DMS79 (cell line): ENCODE measurements at regions not wholly inside any gene's neighbourhood (a gene's known extent, or its start where the extent isn't known, plus 50 kb on each side); places are given as distances from the start of the nearest gene placed in this dataset.

Experiments
- DNase-seq: peaks from one replicate; lab custom pipeline; 2025; lab: John Stamatoyannopoulos, UW

GRCh38 chr1:116232989-116233514 is 121.9 kb downstream of the MAB21L3 start:
- no peak for DNase-seq

GRCh38 chr1:116234429-116234828 is 123.2 kb downstream of the MAB21L3 start:
- DNase-seq = no peak

DNA sequence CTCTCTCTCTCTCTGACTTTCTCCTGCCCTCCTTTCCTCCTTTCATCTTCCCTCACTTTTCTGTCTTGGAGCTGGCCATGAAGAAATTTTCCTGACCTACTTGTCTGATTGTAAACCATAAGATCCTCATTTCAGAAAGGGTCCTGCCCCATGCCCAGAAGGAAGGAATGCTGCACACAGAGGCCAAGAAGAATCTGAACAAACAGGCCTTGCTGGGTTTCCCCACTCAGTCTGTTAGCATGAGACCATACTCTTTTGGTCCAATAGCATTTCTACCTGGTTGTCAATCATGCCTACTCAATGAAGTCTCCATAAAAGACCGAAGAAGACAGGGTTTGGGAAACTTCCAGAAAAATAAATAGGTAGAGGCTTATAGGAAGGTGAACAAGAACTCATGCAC is 128.7 kb downstream of the MAB21L3 start:
- no peak for DNase-seq

- no peak for DNase-seq
Measured at GRCh38 chr1:116242741-116243140, 130.3 kb upstream of the ATP1A1 start.

DNA sequence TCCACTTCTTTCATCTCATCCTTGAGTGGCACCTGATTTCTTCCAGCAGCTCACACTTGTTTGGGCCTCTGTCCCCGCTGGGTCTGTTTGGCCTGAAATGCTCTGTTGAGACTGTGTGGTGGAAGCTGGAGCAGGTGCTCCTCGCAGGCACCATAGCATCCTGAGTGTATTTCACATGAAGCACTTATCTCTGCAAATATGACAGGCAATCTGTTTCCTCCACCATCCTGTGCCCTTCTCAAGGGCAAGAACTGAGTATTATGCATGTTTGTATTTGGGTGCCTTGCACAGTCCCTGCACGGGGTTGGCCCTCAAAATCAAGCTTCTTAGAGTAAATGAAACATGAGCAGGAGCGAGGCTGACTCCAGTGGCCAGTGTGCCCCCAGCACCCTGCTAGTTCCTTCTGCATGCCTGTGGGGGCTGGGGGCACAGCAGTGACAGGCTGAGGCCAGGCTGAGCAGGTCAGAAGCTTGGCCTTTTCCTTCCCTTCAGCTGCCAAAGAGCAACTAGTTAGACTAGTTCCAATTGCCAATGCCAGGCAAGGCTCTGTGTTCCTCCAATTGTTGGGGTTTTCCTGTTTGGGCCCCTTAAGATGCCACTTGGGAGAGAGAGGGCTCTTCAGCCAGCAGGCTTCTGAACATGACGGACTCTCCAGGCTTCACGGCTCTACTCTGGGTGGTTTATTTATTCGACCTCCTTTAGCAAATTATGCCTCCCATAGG is 129.6 kb upstream of the ATP1A1 start:
- peak; percentile 94 for DNase-seq

DNA sequence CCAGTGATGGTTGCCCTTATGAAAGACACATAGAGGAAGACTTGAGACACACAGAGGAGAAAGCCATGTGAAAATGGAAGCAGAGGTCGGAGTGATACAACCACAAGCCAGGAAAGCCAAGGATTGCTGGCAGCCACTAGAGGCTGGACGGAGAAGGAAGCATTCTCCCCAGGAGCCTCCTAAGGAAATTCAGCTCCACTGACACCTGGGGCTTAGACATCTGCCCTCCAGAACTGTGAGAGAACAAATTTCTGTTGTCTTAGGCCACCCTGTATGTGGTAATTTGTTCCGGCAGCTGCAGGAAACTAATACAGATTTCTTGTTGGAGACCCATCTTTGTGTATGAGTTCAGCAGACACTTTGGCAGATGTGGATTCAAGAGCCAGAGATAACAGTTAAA is 126.9 kb upstream of the ATP1A1 start:
- DNase-seq = no peak

GRCh38 chr1:116252271-116252670 is 120.8 kb upstream of the ATP1A1 start:
- no peak for DNase-seq

GRCh38 chr1:116252785-116253184 is 120.3 kb upstream of the ATP1A1 start:
- no peak for DNase-seq

DNA sequence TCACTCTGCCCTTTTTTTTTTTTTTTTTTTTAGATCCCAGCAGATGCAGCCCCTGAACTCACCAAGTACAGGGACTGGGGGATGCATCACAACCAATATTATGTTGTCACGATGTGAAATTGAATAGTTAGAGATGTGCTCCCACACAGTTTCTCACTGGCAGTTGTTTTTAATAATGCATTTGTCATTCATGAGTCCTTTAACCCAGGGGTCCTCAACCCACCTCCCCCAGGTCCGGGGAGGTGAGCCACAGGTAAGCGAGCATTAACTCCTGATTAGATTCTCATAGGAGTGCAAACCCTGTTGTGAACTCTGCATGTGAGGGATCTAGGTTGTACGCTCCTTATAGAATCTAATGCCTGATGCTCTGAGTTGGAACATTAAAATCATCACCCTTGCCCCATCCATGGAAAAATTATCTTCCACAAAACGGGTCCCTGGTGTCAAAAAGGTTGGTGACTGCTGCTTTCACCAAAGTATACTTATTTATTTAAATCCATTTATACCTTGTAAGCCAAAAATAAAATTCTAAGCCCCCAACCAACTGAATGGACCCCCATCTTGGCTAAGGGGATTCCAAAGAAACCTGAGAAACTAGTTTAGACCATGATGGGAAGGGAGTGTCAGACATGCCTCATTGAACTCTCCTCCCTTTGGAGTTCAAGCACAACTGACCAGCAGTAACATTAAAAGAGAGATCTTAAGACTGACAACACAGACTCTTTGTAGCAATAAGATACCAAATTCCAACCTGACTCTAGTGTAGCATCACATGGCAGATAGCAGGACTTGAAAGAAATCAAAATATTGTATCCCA is 119.3 kb upstream of the ATP1A1 start:
- no peak for DNase-seq

DNA sequence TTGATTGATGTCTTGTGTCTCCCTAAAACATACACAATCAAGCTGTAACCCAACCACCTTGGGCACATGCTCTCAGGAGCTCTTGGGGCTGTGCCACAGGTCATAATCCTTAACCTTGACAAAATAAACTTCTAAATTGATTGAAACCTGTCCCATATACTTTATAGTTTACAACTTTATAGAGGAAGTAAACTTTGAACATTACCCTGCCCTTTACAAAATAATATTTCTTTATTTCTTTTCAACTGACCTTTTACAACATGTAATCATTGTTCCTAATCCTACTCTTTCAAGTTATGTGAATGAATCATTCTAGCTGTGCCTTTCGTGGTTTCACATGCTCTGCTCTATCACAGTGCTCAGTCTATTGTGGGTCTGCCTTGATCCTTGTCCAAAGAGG is 118.3 kb upstream of the ATP1A1 start:
- DNase-seq = no peak

DNA sequence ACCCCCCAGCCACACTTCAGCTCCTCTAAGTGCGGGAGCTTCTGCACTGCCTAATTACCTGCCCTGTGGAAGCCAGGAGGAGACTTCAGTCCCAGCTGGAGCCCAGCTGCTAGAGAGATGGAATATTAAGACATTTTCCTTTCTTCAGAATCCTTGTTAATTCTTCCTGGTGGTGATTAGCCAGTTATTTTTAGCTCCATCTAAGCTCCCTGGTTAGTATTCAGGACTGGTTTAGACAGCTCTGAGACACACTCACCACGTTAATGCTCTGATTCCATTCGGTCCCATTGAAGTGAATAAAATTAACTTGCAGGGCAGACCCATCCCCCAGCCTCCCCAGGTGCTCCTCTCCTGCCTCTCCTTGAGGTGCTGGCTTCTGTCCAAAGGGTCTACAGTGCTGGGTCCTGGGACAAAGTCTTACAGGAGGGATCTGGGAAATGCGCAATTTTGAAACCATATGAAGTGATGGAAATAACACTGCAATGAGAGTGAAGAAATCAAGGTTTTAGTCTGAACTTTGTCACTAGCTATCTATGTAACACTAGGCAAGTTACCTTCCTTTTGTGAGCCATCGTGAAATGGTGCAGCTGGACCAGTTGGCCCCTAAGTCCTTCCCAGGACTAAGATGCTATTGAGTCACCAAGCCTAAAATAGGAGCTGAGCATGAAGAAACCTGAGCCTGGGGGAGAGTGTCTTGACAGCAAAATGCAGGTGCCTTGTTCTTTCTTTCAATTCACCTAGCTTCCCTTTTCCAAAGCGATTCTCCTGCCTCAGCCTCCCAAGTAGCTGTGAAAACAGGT is 117.4 kb upstream of the ATP1A1 start:
- DNase-seq = peak; percentile 76

DNA sequence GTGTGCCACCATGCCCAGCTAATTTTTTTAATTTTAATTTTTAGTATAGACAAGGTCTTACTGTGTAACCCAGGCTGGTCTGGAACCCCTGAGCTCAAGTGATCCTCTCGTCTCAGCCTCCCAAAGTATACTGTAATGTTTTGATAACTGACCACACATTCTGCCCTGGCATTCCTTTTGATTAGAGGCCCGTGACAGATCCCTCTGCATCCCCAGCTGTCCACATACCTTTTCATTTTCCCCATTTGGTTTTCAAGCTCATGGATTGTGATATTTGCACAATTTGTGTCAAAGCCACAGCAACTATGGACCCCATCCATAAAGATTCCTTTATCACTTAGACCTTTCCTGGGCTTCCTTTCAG is 116.8 kb upstream of the ATP1A1 start:
- no peak for DNase-seq

DNA sequence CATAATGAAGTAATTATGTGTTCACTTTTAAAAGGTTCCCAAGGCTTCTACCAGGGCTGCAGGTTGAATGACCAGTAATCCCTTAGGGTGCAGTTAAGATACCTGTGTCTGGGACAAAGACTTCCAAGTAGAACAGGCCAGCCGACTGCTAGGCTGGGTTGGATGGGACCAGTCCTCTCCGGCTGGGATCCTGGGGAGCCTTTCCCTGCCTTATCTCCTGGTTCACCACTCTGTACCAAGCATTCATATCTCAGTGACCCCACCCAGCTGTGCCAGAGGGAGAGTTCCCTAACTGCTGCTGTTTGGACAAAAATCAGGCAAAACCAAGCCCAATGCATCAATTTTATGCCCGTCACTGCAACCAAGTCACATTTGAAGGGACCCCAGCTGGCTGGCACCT is 116.2 kb upstream of the ATP1A1 start:
- no peak for DNase-seq

GRCh38 chr1:116257341-116257767 is 115.7 kb upstream of the ATP1A1 start:
- DNase-seq = no peak

- DNase-seq = no peak
Measured at GRCh38 chr1:116257836-116258235, 115.2 kb upstream of the ATP1A1 start.

DNA sequence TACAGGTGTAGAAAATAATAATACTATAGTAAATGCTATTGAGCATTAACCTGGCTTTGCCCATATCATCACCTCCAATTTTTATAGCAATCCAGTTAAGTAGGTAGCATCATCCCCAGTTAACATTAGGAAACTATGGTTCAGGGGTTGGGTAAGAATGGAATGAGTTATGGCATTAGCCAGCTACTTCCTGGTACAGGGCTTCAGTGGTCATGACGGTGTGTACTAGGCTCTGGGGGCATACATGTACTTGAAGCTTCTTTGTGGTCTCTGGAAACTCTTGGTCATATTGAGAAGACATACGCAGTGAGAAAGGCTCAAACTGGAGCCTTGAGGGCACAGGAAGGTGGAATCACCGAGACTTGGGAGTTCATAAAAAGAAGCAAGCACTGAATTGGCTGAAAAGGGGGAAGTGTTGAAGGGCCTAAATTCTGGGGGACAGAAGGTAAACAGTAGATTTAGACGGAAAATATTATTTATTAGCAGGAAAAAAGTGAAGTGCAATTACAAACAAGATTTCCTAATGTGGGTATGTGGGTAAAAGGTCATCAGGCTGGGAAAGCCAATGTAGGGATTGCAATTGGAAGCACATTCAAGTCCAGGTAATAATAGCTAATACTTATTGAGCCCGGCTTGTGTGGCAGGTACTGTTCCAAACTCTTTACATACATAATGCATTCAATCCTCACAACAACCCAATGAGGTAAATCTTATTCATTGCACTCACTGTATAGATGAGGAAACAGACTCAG is 114.2 kb upstream of the ATP1A1 start:
- no peak for DNase-seq

GRCh38 chr1:116259663-116260062 is 113.4 kb upstream of the ATP1A1 start:
- DNase-seq = no peak

DNA sequence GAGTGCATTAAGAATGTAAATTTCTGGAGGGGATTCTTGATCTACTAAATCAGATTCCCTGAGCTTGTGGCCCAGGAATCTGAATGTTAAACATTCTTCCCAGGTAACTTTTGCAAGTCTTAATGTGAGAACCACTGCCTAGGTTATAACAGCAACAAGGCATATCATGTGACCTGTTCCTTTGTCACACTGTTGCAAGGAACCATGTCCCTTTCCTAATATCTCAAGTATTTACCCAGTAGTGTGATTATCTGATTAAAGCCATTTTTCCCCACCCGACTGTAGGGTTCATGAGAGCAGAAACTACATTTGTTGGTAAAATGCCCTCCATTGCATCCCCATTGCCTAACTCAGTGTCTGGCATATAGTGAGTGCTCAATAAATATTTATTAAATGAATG is 112.9 kb upstream of the ATP1A1 start:
- no peak for DNase-seq

GRCh38 chr1:116260621-116261020 is 112.4 kb upstream of the ATP1A1 start:
- DNase-seq = no peak

- no peak for DNase-seq
Measured at GRCh38 chr1:116261227-116261626, 111.8 kb upstream of the ATP1A1 start.

DNA sequence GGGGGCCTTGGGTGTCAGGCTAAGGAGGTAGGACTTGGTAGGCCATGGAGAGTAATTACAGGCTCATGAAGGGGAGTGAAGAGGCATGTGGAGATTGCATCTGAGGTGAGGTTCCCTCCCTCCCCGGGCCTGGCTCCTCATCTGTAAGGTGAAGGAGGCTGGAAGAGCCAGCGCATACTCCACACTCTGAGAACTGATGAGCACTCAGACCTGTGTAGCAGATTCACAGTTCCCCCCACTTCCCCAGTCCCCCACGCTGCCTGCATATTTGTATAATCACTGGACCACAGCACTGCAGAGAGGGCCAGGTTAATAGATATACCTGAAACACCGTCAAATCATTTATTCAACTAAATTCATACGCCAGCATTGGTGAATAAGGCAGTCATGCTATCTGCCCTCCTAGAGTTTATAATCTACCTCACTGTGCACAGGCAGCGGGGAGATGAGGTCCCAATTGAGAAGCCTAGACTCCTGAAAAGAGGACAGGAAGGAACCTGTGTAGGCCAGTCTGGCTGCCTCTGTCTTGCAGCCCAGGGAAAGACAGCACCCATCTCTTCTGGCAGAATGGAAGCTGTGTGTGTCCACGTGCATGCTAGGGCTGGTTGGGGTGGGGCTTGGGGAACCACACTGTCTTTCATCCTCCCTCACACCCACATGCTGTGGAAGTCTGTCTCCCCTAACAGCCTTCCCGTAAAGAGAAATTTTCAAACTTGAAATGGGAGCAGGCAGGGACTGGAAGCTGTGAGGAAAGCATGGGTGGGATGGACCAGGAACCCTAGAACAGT is 110.6 kb upstream of the ATP1A1 start:
- DNase-seq = no peak
